ENCODE measurements at regions not wholly inside any gene's neighbourhood (a gene's known extent, or its start where the extent isn't known, plus 50 kb on each side); places are given as distances from the start of the nearest gene placed in this dataset.
"Not testable (repeated sequence)": the region's sequence is repeated elsewhere in the genome, so short reads cannot be mapped to it uniquely, and the experiment has no call there.

DNA sequence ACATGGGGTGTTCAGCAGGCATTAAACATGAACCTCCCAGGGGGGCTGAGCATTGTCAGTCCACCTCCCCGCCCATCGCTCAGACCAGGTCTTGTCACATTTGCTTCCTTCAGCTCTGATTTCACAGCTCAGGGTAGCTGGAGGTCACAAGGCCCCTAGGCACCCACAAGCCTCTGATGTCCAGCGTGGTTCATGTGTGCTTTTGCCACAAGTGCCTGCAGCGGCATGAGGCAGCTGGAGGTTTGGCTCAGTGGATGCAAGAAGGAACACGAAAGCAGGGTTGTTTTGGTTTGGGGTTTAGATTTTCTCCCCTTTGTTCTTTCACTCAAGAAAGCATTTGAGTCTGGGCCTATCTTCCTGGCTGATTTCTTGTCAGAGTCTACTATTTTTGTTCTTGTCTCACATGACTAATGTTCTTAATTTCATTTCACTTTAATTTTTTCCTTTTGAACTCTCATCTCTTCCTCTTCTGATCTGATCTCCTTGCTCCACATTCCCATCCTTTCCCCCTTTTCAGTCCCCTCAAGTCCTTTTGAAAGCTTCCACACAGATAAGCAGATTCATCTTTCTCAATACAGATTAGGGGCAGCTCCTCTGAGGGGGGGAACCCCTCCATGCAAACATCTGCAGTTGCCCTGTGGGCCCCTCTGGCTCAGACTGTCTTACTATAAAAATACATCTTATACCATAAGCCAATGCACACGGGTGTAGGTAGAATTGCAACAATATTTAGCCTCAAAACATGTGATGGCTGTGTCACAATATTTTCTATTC is 68.1 kb upstream of the CEP85L start:
- DNase-seq (ENCODE audit: low spot score) = peak; percentile 36

DNA sequence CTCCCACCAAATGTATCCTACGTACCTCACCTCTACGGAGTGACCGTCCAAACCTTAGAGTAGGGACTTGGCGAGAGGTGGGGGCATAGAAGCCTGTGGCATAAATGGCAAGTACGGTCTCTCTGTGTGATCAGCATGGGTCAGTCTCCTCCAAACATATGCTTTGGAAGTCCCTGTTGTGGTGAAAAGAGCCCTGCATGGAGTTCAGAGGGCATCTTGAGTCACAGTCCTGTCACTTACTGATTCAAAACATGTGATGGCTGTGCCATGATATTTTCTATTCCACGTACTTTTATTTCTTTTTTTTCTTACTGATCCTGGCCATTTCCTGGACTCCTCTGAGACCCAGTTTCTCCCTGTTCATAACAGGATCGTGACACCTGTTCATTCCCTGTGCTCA is 67.5 kb upstream of the CEP85L start:
- DNase-seq (ENCODE audit: low spot score) = no peak

DNA sequence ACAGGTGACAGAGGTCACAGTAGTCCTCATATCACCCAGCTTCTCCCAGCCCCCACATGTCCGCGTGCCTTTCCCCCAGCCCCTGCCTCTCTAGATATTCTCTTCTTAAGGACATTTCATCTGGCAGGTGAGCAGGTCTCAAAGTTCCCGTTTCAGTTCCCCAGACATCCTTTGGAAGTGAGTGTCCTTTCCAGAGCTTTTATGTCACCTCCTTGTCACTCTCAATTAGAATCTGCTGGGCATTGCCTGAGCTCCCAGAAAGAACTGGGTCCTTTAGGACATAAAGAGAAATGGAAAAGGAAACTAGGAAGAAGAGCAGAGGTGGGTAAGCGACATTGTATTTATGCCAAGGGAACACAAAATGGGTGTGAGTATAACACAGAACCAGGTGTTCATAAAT is 66.9 kb upstream of the CEP85L start:
- DNase-seq (ENCODE audit: low spot score) = no peak

GRCh38 chr6:118717106-118717505 is 65.7 kb upstream of the CEP85L start:
- no peak for DNase-seq (ENCODE audit: low spot score)

DNA sequence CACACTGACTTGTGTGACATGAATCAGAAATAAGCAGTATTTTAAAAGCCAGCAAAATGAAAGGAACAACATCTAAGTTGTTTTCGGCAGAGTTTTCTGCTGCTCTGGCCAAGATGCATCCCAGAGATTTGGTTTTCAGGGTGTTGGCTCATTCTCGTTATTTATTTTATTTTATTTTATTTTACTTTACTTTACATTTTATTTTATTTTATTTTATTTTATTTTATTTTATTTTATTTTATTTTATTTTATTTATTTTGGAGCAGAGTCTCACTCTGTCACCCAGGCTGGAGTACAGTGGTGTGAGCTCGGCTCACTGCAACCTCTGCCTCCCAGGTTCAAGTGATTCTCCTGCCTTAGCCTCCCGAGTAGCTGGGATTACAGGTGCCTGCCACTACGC is 64.5 kb upstream of the CEP85L start:
- DNase-seq (ENCODE audit: low spot score) = not testable (repeated sequence)

- DNase-seq (ENCODE audit: low spot score) = no peak
These were observed 64.0 kb upstream of the CEP85L start for GRCh38 chr6:118715376-118715775.

GRCh38 chr6:118714756-118715155 is 63.4 kb upstream of the CEP85L start:
- no peak for DNase-seq (ENCODE audit: low spot score)

- DNase-seq (ENCODE audit: low spot score) = no peak
These were observed 61.6 kb upstream of the CEP85L start for GRCh38 chr6:118712969-118713368.

GRCh38 chr6:118710616-118711015 is 59.2 kb upstream of the CEP85L start:
- no peak for DNase-seq (ENCODE audit: low spot score)

- peak; percentile 90 for DNase-seq (ENCODE audit: low spot score)
These were observed 58.5 kb upstream of the CEP85L start for GRCh38 chr6:118709859-118710350.

GRCh38 chr6:118708744-118709143 is 57.4 kb upstream of the CEP85L start:
- DNase-seq (ENCODE audit: low spot score) = no peak

DNA sequence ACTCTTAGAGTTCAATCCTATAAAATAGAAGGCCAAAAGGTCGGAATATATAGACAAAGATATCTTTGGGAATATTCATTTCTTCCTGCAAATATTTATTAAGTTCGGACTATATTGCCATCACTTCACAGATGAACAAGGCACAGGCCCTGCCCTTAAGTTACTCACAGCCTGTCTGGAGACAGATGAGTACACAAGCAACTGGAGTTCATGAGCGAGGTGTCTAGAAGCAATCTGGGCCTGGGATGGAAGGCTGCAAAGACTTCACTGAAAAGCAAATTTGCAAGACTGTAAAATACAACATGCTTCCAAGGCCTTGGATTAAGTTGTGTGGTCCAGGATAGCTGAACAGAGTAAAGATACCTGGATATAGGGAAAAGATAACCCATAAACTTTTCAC is 56.7 kb upstream of the CEP85L start:
- peak; percentile 49 for DNase-seq (ENCODE audit: low spot score)

DNA sequence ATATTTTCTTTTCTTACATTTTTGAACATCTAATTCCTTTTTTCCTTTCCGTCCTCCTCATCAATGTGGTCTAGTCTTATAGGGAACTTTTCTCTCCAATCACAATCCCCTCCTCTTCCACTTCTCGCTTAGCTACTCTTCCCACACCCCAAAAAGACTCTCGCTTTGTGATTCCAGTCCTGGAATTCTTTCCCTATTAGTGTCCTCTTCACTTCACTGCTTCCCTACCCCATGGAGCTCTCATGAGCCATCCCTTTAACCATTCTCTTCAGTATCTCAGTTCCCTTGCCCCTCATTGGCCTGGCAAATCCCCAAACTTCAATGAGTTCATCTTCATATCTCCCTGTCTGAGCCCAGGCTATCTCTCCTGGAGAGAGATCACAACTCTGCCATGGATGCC is 55.3 kb upstream of the CEP85L start:
- no peak for DNase-seq (ENCODE audit: low spot score)

DNA sequence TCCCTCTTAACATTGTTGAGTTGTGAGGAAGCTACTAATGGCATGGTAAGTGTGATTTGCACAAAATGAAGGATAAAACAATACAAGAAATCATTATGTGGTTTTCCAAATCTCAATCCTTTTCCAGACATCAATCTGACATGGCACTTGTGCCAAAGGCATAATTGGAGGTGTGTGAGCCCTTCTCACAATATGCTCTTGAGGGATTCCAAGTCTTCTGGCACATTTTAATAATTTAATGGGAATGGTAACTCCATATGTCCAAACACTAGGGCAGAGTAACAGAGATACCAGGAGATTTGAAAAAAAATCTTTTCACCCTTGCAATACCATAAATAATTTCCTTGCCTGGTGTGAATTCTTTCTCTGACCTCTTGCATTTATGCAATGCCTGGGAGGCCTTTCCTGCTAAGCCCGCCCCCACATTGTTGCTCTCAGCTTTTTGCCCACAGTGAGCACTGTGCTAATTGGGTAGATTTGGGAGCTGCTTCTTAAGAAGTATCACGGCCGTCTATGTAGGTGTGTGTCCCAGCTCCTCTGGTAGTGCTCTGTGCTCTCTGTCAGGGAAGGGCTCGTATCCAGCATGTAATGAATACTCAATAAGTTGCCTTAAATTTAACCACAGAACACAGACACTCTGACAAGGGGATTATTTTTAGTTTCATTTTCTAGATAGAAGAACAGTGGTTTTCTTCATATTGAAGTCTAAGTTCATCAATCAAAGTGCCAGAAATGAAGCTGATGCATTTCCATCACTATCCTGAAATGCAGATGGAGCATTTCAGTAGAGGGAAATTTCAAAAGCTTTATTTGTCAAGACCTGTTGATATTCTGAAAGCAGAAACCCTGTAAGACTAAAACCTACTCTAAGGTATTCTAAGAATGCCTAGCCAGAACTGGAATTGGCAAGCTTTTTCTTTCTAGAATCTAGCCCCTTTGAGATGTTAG is 54.4 kb upstream of the CEP85L start:
- DNase-seq (ENCODE audit: low spot score) = peak; percentile 36

- DNase-seq (ENCODE audit: low spot score) = no peak
These were observed 53.5 kb upstream of the CEP85L start for GRCh38 chr6:118704915-118705314.

GRCh38 chr6:118701260-118701659 is 49.9 kb upstream of the CEP85L start:
- not testable (repeated sequence) for DNase-seq (ENCODE audit: low spot score)

Data from CD4-positive, alpha-beta T cell treated with Interleukin-2 at 100 ng/mL for 4 hours (primary cell).